ENCODE measurements at regions not wholly inside any gene's neighbourhood (a gene's known extent, or its start where the extent isn't known, plus 50 kb on each side); places are given as distances from the start of the nearest gene placed in this dataset.

GRCh38 chr4:14906805-14907204 is 95.5 kb upstream of the CPEB2 start:
- TF ChIP-seq CTCF (IDR thresholded peaks at IDR 0.05) (no peak), EZH2phosphoT487 (IDR thresholded peaks at IDR 0.05) (no peak)
